Upper lobe of right lung (tissue), 1 donor: ENCODE measurements at regions not wholly inside any gene's neighbourhood (a gene's known extent, or its start where the extent isn't known, plus 50 kb on each side); places are given as distances from the start of the nearest gene placed in this dataset.
A peak's percentile ranks its signal among the peaks of the same experiment; 100 is the strongest.
"Not testable (repeated sequence)": the region's sequence is repeated elsewhere in the genome, so short reads cannot be mapped to it uniquely, and the experiment has no call there.

ENCODE experiments used
- ATAC-seq: fragments of 200-7000 bp; cut with Tn5 transposase; one replicate; pipeline ENCODE4 v1.9.1; 2020; ENCODE audit warnings: mild to moderate bottlenecking, moderate library complexity
- DNase-seq: peaks from one replicate; pipeline ENCODE4 v3.0.0-alpha.2; 2020
- H3K27ac ChIP-seq: fragments of 200-600 bp; one replicate; pipeline ENCODE4 v1.8.0; 2022
- H3K27me3 ChIP-seq: fragments of 200-600 bp; one replicate; pipeline ENCODE4 v1.8.0; 2022; ENCODE audit warnings: mild to moderate bottlenecking
- H3K36me3 ChIP-seq: fragments of 200-600 bp; one replicate; pipeline ENCODE4 v1.8.0; 2022
- H3K4me1 ChIP-seq: fragments of 200-600 bp; one replicate; pipeline ENCODE4 v1.8.0; 2022
- H3K4me3 ChIP-seq: fragments of 200-600 bp; one replicate; pipeline ENCODE4 v1.8.0; 2022; ENCODE audit warnings: mild to moderate bottlenecking
- H3K9me3 ChIP-seq: fragments of 200-600 bp; one replicate; pipeline ENCODE4 v1.8.0; 2022
- intact Hi-C: fragments of 100-400 bp; cut with DNase I; formaldehyde crosslinking; loops from one replicate; pipeline ENCODE4 v1.11.0; 2022
- TF ChIP-seq, protein P1 (sequence below): fragments of 200-600 bp; IDR thresholded peaks from one replicate; pipeline ENCODE4 v1.8.0; 2022; ENCODE audit warnings: antibody characterized with exemption
- donor health status: DM: no; HTN: yes; CAD: no; lungs with severe emphysema.

DNA sequence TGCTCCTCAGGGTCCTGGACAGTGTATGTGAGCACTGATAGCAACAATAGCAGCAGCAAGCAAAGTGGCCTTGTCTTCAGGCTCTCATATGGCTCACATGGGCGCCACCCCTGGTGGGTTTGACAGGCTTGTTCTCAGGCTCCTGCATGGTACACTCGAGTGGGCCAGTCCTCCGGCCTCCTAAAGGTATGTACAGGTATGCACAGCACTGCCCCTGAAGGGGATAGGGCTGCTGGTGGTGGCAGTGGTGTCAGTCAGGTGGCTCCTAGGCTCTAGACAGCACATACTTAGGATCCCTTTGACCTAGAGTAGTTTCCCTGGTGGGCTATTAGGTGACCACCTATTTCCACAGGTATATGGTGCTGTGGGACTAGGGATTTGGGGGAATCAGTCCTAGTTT, 79.8 kb downstream of the LGALS9B start:
- H3K4me3 ChIP-seq, H3K9me3 ChIP-seq, H3K4me1 ChIP-seq, DNase-seq, intact Hi-C loops, H3K27ac ChIP-seq, H3K27me3 ChIP-seq, H3K36me3 ChIP-seq: not testable (repeated sequence)
- peak; percentile 26 for ATAC-seq

DNA sequence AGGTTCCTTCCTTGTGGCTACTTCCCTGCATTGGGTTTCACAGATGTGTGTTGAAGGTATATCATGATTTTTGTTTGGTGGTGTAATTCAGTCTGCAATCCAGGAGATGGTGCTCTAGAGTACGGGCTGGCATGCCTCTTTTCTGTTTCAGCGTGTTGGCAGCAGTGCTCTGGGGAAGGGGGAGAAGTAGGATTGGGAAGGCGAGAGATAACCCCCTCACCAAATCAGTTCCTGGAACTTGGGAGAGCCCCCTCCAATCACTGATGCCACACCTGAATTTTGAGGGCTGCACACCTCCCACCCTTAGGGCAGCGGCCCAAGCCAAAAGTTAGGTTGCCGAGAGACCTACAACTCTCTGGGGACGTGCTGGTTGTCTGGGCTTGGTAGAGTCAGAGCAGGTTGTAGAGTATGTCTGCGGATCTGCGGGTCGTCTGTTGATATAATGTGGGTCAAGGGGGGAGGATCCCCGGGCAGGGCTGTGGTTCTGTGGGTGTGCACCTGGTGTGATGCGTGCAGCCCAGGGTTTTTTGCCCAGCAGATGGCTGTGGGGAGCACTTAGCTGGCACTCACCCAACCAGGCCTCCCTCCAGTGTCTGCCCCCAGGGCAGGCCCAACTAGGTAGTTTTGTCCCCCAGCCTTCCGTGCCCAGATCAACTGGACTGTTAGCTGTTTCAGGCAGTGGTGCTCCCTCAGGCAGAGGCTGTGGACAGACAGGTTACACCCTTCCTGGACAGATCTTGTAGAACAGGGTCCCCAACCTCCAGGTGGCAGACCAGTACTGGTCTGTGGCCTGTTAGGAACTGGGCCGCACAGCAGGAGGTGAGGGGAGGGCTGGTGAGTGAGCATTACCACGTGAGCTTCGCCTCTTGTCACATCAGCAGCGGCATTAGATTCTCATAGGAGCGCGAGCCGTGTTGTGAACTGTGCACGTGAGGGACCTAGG, 85.7 kb downstream of the LGALS9B start:
- ATAC-seq, result peak; percentile 91
- intact Hi-C loops, H3K4me3 ChIP-seq, H3K27ac ChIP-seq, H3K4me1 ChIP-seq, H3K27me3 ChIP-seq, H3K36me3 ChIP-seq, DNase-seq, H3K9me3 ChIP-seq: not testable (repeated sequence)
- TF ChIP-seq, protein P1, sequence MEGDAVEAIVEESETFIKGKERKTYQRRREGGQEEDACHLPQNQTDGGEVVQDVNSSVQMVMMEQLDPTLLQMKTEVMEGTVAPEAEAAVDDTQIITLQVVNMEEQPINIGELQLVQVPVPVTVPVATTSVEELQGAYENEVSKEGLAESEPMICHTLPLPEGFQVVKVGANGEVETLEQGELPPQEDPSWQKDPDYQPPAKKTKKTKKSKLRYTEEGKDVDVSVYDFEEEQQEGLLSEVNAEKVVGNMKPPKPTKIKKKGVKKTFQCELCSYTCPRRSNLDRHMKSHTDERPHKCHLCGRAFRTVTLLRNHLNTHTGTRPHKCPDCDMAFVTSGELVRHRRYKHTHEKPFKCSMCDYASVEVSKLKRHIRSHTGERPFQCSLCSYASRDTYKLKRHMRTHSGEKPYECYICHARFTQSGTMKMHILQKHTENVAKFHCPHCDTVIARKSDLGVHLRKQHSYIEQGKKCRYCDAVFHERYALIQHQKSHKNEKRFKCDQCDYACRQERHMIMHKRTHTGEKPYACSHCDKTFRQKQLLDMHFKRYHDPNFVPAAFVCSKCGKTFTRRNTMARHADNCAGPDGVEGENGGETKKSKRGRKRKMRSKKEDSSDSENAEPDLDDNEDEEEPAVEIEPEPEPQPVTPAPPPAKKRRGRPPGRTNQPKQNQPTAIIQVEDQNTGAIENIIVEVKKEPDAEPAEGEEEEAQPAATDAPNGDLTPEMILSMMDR, result peak; percentile 48

DNA sequence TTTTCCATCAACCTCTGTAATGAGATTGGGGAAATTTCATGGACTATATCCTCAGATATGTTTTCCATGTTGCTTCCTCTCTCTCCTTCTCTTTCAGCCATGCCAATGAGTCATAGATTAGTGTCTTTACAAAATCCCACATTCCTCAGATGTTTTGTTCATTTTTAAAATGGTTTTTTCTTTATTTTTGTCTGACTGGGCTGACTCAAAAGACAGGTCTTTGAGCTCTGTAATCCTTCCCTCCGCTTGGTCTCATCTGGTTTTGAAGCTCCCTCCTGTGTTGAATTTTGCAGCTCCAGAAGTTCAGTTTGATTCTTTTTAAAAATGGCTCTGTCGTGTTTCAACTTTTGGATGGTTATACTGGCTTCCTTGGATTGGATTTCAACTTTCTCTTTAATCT, 86.7 kb downstream of the LGALS9B start:
- H3K27me3 ChIP-seq, H3K36me3 ChIP-seq, ATAC-seq, H3K9me3 ChIP-seq, DNase-seq, H3K4me1 ChIP-seq, H3K4me3 ChIP-seq, H3K27ac ChIP-seq, intact Hi-C loops: not testable (repeated sequence)

DNA sequence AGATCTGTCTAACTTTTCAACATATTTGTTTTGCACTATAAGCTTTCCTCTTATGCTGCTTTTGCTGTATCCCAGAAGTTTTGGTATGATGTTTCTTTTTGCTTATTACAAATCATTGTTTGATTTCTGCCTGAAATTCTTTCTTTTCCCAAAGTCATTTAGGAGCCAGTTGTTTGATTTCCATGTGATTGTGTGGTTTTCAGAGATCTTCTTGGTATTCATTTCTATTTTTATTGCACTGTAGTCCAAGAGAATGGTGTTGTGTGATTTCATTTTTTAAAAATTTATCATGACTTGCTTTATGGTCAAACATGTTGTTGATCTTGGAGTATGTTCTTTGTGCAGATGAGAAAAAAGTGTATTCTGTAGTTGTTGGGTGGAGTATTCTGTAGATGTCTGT, 88.1 kb downstream of the LGALS9B start:
- DNase-seq, ATAC-seq, H3K4me1 ChIP-seq, intact Hi-C loops, H3K36me3 ChIP-seq, H3K27ac ChIP-seq, H3K4me3 ChIP-seq, H3K27me3 ChIP-seq, H3K9me3 ChIP-seq: not testable (repeated sequence)

DNA sequence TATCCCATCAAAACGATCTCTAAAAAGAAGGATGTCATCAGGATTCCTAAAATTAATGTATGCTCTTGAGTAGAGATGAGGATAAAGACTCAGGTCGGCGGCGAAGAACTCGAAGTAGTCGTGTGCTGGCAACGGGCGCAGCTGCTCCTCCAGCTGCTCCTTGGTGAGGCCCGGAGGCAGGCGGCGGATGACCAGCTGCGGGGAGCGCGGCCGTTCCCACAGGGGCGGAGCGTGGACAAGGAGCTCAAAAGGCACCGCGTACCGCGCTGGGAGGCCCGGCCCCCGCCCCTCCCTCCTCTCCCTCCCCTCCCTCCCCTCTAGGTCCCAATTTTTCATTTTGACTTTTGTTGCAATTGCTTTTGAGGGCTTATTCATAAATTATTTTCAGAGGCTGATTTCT, 90.7 kb downstream of the LGALS9B start:
- not testable (repeated sequence) for DNase-seq, H3K27ac ChIP-seq
- ATAC-seq, result peak; percentile 37

DNA sequence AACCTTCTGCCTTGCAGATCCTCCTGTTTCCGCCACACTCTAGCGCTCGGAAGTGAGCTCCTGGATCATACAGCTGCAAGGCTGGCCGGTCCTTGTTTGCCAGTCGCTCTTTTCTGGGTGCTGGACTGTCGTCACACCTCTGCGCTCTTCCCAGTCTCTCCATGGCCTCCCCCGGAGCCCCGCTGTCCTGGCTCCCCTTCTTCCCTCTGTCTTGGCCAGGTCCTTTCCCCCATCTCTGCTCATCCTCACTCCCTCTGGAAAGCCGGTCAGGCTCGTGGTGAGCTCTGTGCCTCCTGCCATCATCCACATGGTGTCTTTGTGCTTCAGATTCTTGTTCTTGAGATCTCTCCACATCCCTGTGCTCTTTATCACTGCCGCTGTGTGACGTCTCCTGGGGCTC, 91.6 kb downstream of the LGALS9B start:
- ATAC-seq, H3K27ac ChIP-seq, DNase-seq, H3K9me3 ChIP-seq, intact Hi-C loops, H3K36me3 ChIP-seq, H3K4me1 ChIP-seq, H3K4me3 ChIP-seq, H3K27me3 ChIP-seq: not testable (repeated sequence)

More for the DNA sequence above, 90.7 kb downstream of the LGALS9B start:
- H3K4me1 ChIP-seq, intact Hi-C loops, H3K36me3 ChIP-seq, H3K9me3 ChIP-seq, H3K4me3 ChIP-seq, H3K27me3 ChIP-seq: not testable (repeated sequence)
